AG04450 (cell line): ENCODE measurements at regions not wholly inside any gene's neighbourhood (a gene's known extent, or its start where the extent isn't known, plus 50 kb on each side); places are given as distances from the start of the nearest gene placed in this dataset.

Experiments used
- CTCF ChIA-PET: fragments of 300-600, 350-600 bp; formaldehyde crosslinking; extraction: SDS; loops from one replicate; lab custom pipeline; 2022; ENCODE audit warnings: antibody characterized with exemption, inconsistent platforms; lab: Charles Lee
- POLR2A ChIA-PET: fragments of 350-600 bp; formaldehyde crosslinking; extraction: SDS; loops from one replicate; lab custom pipeline; 2021; ENCODE audit warnings: antibody characterized with exemption, inconsistent platforms; lab: Yijun Ruan, JAX
- DNase-seq: peaks from one replicate; pipeline ENCODE4 v3.0.0-alpha.2; 2011; ENCODE audit warnings: low read depth, low spot score
- H3K27ac ChIP-seq: one replicate; pipeline ENCODE4 v1.5.1; 2012; ENCODE audit warnings: low read depth, low read length, control low read depth
- H3K27me3 ChIP-seq: one replicate; pipeline ENCODE4 v1.6.0; 2012; ENCODE audit warnings: low read length; ENCODE audit not compliant: control insufficient read depth, insufficient read depth
- H3K4me3 ChIP-seq: 2 replicates; pipeline ENCODE4 v1.5.1; 2011; ENCODE audit warnings: mild to moderate bottlenecking, low read depth, low read length, control low read depth
- H3K9me3 ChIP-seq: 2 replicates; pipeline ENCODE4 v1.5.1; 2012; ENCODE audit warnings: low read length; ENCODE audit not compliant: control insufficient read depth, insufficient read depth
- CTCF ChIP-seq: IDR thresholded peaks from 2 replicates; pipeline ENCODE4 v1.5.1; 2011; ENCODE audit warnings: low read depth, low read length, control low read depth, inconsistent platforms

- Histone ChIP-seq H3K9me3 (no peaks in the 10 kb centered on the region), H3K4me3 (no peak overlapping the region), H3K27ac (no peak overlapping the region), H3K27me3 (no peaks in the 10 kb centered on the region)
- DNase-seq, result no peak
- ChIA-PET CTCF (no interaction called here), POLR2A (interaction anchor here (0.5 kb wide), 1 partner anchor 94 kb away, joined by 4 read pairs; no protein-coding TSS in a partner anchor)
- TF ChIP-seq CTCF, result no peak
These were observed 113.3 kb upstream of the JCAD start for GRCh38 chr10:30172673-30173072.

GRCh38 chr10:30172091-30172490 is 112.7 kb upstream of the JCAD start:
- no peak for DNase-seq

GRCh38 chr10:30171601-30172000 is 112.2 kb upstream of the JCAD start:
- no peak overlapping the region for H3K4me3 ChIP-seq
- TF ChIP-seq CTCF, result no peak
- H3K27me3 ChIP-seq, result no peaks in the 10 kb centered on the region
- H3K9me3 ChIP-seq, result no peaks in the 10 kb centered on the region
- no peak for DNase-seq
- ChIA-PET CTCF (no interaction called here), POLR2A (no interaction called here)
- H3K27ac ChIP-seq, result no peak overlapping the region

More at GRCh38 chr10:30172091-30172490, 112.7 kb upstream of the JCAD start:
- POLR2A ChIA-PET, result interaction anchor here (0.5 kb wide), 1 partner anchor 95 kb away, joined by 4 read pairs; no protein-coding TSS in a partner anchor
- Histone ChIP-seq H3K9me3 (no peaks in the 10 kb centered on the region), H3K4me3 (no peak overlapping the region), H3K27me3 (no peaks in the 10 kb centered on the region), H3K27ac (no peak overlapping the region)
- no peak for TF ChIP-seq CTCF
- CTCF ChIA-PET, result no interaction called here

- ChIA-PET CTCF (no interaction called here), POLR2A (no interaction called here)
- Histone ChIP-seq H3K27ac (no peak overlapping the region), H3K9me3 (no peaks in the 10 kb centered on the region), H3K4me3 (no peak overlapping the region), H3K27me3 (no peaks in the 10 kb centered on the region)
- TF ChIP-seq CTCF, result no peak
- no peak for DNase-seq
These were observed 111.4 kb upstream of the JCAD start for GRCh38 chr10:30170814-30171213.

GRCh38 chr10:30170146-30170545 is 110.8 kb upstream of the JCAD start:
- ChIA-PET CTCF (no interaction called here), POLR2A (no interaction called here)
- DNase-seq, result no peak
- H3K27me3 ChIP-seq, result no peaks in the 10 kb centered on the region
- H3K9me3 ChIP-seq, result no peaks in the 10 kb centered on the region
- TF ChIP-seq CTCF, result no peak
- no peak overlapping the region for H3K4me3 ChIP-seq
- no peak overlapping the region for H3K27ac ChIP-seq
